ENCODE measurements at regions not wholly inside any gene's neighbourhood (a gene's known extent, or its start where the extent isn't known, plus 50 kb on each side); places are given as distances from the start of the nearest gene placed in this dataset.
"Not testable (repeated sequence)": the region's sequence is repeated elsewhere in the genome, so short reads cannot be mapped to it uniquely, and the experiment has no call there.

- H3K9me3 ChIP-seq = no peaks in the 10 kb centered on the region
- TF ChIP-seq CTCF (IDR thresholded peaks at IDR 0.05) = no peak
- ATAC-seq (no peak), DNase-seq (no peak)
- no peak overlapping the region for H3K27ac ChIP-seq
- H3K4me3 ChIP-seq = no peak overlapping the region
- WGBS, 2 donors = 54 to 69% methylated on average over 1 of the region's 1 CpG
- H3K27me3 ChIP-seq = peaks cover 0 to 12% (median 0%) of the 10 kb centered on the region in 7 donors
- no peaks in the 10 kb centered on the region for H3K4me1 ChIP-seq
- intact Hi-C loops (cut with DNase I) = no loop called here
- no peaks in the 10 kb centered on the region for H3K36me3 ChIP-seq
Measured at GRCh38 chr14:22289570-22289969, 299.5 kb downstream of the DAD1 start.

GRCh38 chr14:22285991-22286390 lies 303.0 kb downstream of the DAD1 start:
- Histone ChIP-seq H3K27ac (no peak overlapping the region), H3K4me3 (no peak overlapping the region), H3K4me1 (peaks cover 0 to 19% (median 0%) of the 10 kb centered on the region in 9 donors), H3K36me3 (no peaks in the 10 kb centered on the region), H3K27me3 (peaks cover 0 to 8% (median 0%) of the 10 kb centered on the region in 7 donors), H3K9me3 (no peaks in the 10 kb centered on the region)
- 75 to 80% methylated on average over 3 of the region's 3 CpGs for WGBS, 2 donors
- intact Hi-C loops (cut with DNase I) = no loop called here
- ATAC-seq = no peak
- no peak for TF ChIP-seq CTCF (IDR thresholded peaks at IDR 0.05)
- DNase-seq = no peak

- Histone ChIP-seq H3K4me3 (no peak overlapping the region), H3K27me3 (peaks cover 0 to 11% (median 0%) of the 10 kb centered on the region in 7 donors), H3K36me3 (no peaks in the 10 kb centered on the region), H3K4me1 (peaks cover 0 to 19% (median 0%) of the 10 kb centered on the region in 9 donors), H3K9me3 (no peaks in the 10 kb centered on the region), H3K27ac (no peak overlapping the region)
- intact Hi-C loops (cut with DNase I) = no loop called here
- ATAC-seq = no peak
- TF ChIP-seq CTCF (IDR thresholded peaks at IDR 0.05) = no peak
- no peak for DNase-seq
- 71 to 72% methylated on average over 5 of the region's 5 CpGs for WGBS, 2 donors
Measured at GRCh38 chr14:22282949-22283348, 306.1 kb downstream of the DAD1 start.

GRCh38 chr14:22282417-22282816 lies 306.6 kb downstream of the DAD1 start:
- DNase-seq (no peak), ATAC-seq (no peak)
- H3K9me3 ChIP-seq = no peaks in the 10 kb centered on the region
- 47 to 52% methylated on average over 5 of the region's 5 CpGs for WGBS, 2 donors
- peaks cover 0 to 12% (median 0%) of the 10 kb centered on the region in 7 donors for H3K27me3 ChIP-seq
- no peak overlapping the region for H3K27ac ChIP-seq
- intact Hi-C loops (cut with DNase I) = no loop called here
- TF ChIP-seq CTCF (IDR thresholded peaks at IDR 0.05) = no peak
- no peak overlapping the region for H3K4me3 ChIP-seq
- H3K36me3 ChIP-seq = no peaks in the 10 kb centered on the region
- peaks cover 0 to 19% (median 0%) of the 10 kb centered on the region in 9 donors for H3K4me1 ChIP-seq

- intact Hi-C loops (cut with DNase I); DNase-seq; H3K4me3 ChIP-seq; H3K36me3 ChIP-seq; H3K9me3 ChIP-seq; ATAC-seq; H3K27ac ChIP-seq: not testable (repeated sequence)
- WGBS, 2 donors = 58 to 65% methylated on average over 7 of the region's 7 CpGs
- Histone ChIP-seq H3K4me1 (peaks cover 0 to 19% (median 0%) of the 10 kb centered on the region in 9 donors), H3K27me3 (peaks cover 0 to 20% (median 3%) of the 10 kb centered on the region in 7 donors)
Measured at GRCh38 chr14:22281447-22281874, 307.6 kb downstream of the DAD1 start.
